Spleen (tissue), 7 donors: ENCODE measurements at regions not wholly inside any gene's neighbourhood (a gene's known extent, or its start where the extent isn't known, plus 50 kb on each side); places are given as distances from the start of the nearest gene placed in this dataset.

Source experiments
- POLR2A ChIP-seq, 3 donors: fragments of 450-650 bp; IDR thresholded peaks; one replicate each; pipeline ENCODE4 v1.5.1; 2017; ENCODE audit warnings: antibody characterized with exemption in 3 of 3, mild to moderate bottlenecking in 1 of 3
- POLR2AphosphoS5 ChIP-seq, 3 donors: sonication (generic); formaldehyde crosslinking; IDR thresholded peaks; one replicate each; pipeline ENCODE4 v1.5.1; 2017; ENCODE audit warnings: antibody characterized with exemption in 3 of 3
- TF ChIP-seq, protein P1 (sequence below), 11 experiments: fragments of 200-600 bp in 7 of 11; fragments of 450-650 bp in 4 of 11; sonication (generic) in 4 of 11; IDR thresholded peaks in 8 of 11; conservative IDR thresholded peaks in 3 of 11; 1 replicate in 7 of 11; 2 replicates in 4 of 11; pipeline versions ENCODE4 v1.4.0 to v1.8.0; 2016 to 2021; ENCODE audit warnings: antibody characterized with exemption in 11 of 11, inconsistent platforms in 4 of 11, mild to moderate bottlenecking in 1 of 11
- donor health status: DM: no; HTN: no; CAD: no; lungs with moderate emphysema.
- donor health status: DM: no; HTN: no; CAD: no.
- donor health status: DM: no; HTN: no; CAD: no.

GRCh38 chr9:108511307-108511706 is 344.5 kb downstream of the ACTL7B start:
- TF ChIP-seq, protein P1, sequence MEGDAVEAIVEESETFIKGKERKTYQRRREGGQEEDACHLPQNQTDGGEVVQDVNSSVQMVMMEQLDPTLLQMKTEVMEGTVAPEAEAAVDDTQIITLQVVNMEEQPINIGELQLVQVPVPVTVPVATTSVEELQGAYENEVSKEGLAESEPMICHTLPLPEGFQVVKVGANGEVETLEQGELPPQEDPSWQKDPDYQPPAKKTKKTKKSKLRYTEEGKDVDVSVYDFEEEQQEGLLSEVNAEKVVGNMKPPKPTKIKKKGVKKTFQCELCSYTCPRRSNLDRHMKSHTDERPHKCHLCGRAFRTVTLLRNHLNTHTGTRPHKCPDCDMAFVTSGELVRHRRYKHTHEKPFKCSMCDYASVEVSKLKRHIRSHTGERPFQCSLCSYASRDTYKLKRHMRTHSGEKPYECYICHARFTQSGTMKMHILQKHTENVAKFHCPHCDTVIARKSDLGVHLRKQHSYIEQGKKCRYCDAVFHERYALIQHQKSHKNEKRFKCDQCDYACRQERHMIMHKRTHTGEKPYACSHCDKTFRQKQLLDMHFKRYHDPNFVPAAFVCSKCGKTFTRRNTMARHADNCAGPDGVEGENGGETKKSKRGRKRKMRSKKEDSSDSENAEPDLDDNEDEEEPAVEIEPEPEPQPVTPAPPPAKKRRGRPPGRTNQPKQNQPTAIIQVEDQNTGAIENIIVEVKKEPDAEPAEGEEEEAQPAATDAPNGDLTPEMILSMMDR (IDR thresholded peaks at IDR 0.05 in 8 of 11, conservative IDR thresholded peaks at IDR 0.05 in 3 of 11): no peak
- TF ChIP-seq POLR2A (IDR thresholded peaks at IDR 0.05) (no peak), POLR2AphosphoS5 (IDR thresholded peaks at IDR 0.05) (no peak)
